ENCODE measurements at regions not wholly inside any gene's neighbourhood (a gene's known extent, or its start where the extent isn't known, plus 50 kb on each side); places are given as distances from the start of the nearest gene placed in this dataset.

DNA sequence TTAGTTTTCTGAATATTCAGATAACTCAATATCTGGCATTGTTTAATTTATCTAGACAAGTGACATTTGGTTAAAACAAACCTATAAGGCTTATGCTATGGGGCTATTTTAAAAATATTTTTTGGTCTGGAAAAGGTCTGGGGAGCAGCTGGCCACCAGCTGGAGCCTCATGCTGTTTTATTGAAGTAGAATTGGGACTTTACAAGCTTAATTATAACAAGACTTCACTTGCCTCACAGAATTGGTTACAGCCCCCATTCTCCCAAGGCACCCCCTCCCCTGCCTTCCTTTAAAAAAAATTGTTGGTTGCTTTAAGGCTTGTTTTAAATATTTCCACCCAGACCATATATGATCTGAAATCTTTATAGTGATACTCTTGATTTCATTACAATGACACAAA lies 453.9 kb downstream of the ADAMTS20 start:
- H3K4me3 ChIP-seq (replicated peaks; ENCODE audit: low read depth, low read length), result no peak overlapping the region
- TF ChIP-seq CTCF (IDR thresholded peaks at IDR 0.05; ENCODE audit: low read depth, low read length, missing control alignments), result no peak
- DNase-seq (ENCODE audit: extremely low read depth, low read depth), result no peak

DNA sequence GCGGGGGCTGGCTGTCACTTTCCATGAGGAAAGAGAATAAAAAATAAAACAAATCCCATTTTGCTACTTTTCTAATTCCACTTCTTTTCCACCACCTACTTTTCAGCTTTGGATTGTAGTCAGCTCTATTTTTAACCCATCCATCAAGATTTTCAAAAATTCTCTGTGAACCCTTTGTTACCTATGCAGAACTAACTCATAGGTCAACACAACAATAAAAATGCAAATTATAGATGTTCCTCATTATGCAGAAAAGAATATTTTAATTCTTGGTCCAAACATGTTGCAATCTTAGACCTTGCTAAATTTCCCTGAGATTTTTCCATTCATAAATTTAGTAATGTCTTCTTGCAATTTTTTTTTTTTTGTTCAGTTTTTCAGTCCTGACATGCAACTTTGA lies 454.5 kb downstream of the ADAMTS20 start:
- no peak for DNase-seq (ENCODE audit: extremely low read depth, low read depth)
- no peak for TF ChIP-seq CTCF (IDR thresholded peaks at IDR 0.05; ENCODE audit: low read depth, low read length, missing control alignments)

GRCh38 chr12:43095669-43096280 lies 456.2 kb downstream of the ADAMTS20 start:
- no peak for TF ChIP-seq CTCF (IDR thresholded peaks at IDR 0.05; ENCODE audit: low read depth, low read length, missing control alignments)
- H3K4me3 ChIP-seq (replicated peaks; ENCODE audit: low read depth, low read length), result no peak overlapping the region
- DNase-seq (ENCODE audit: extremely low read depth, low read depth), result no peak

More for the DNA sequence above, 454.5 kb downstream of the ADAMTS20 start:
- no peak overlapping the region for H3K4me3 ChIP-seq (replicated peaks; ENCODE audit: low read depth, low read length)

DNA sequence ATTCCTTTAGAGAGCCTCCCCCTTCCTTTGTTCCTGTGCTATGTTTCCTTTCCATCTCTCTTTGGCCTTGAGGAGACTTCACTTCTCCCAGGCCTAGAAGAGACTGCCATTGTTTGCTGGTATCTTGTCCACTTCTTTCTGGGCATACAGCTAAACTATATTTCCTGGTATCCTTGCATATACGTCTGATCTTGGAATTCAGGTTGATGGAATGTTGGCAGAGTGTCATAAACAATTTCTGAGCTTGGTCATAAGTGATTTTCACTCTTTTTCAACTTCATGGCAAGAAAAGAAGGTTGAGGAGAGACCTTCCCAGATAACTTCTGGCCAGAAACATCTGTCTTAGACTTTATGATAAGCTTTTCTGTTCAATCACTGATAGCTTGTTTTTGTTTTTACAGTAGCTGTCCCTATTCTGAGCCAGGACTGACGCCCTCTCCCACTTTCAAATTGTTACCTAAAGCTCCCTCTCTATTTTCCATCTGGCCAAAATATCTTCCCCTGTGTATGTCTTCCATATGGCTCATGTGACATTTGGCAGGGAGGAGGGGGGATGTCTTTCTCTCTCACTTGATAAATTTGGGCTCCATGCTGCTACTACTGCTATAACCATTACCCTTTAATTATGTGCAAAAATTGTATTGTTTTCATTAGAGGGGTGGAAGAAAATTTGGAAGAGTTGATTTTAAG lies 457.0 kb downstream of the ADAMTS20 start:
- TF ChIP-seq CTCF (IDR thresholded peaks at IDR 0.05; ENCODE audit: low read depth, low read length, missing control alignments), result no peak
- DNase-seq (ENCODE audit: extremely low read depth, low read depth), result no peak
- no peak overlapping the region for H3K4me3 ChIP-seq (replicated peaks; ENCODE audit: low read depth, low read length)

DNA sequence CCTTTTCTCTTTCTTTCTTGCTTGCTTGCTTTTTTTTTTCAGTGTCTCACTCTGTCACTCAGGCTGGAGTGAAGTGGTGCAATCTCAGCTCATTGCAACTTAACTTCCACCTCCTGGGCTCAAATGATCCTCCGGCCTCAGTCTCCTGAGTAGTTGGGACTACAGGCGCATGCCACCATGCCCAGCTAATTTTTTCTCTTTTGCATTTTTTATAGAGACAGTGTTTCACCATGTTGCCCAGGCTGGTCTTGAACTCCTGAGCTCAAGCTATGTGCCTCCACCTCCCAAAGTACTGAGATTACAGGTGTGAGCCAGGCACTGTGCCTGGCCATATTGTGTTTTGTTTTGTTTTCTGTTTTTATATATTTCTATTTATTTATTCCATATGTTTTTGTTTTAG lies 461.0 kb downstream of the ADAMTS20 start:
- H3K4me3 ChIP-seq (replicated peaks; ENCODE audit: low read depth, low read length), result no peak overlapping the region
- no peak for DNase-seq (ENCODE audit: extremely low read depth, low read depth)
- TF ChIP-seq CTCF (IDR thresholded peaks at IDR 0.05; ENCODE audit: low read depth, low read length, missing control alignments), result no peak

GRCh38 chr12:43087195-43088091 lies 464.6 kb downstream of the ADAMTS20 start:
- no peak for DNase-seq (ENCODE audit: extremely low read depth, low read depth)
- no peak overlapping the region for H3K4me3 ChIP-seq (replicated peaks; ENCODE audit: low read depth, low read length)
- TF ChIP-seq CTCF (IDR thresholded peaks at IDR 0.05; ENCODE audit: low read depth, low read length, missing control alignments), result no peak
